ENCODE measurements at regions not wholly inside any gene's neighbourhood (a gene's known extent, or its start where the extent isn't known, plus 50 kb on each side); places are given as distances from the start of the nearest gene placed in this dataset.
A peak's percentile ranks its signal among the peaks of the same experiment; 100 is the strongest.
"Not testable (repeated sequence)": the region's sequence is repeated elsewhere in the genome, so short reads cannot be mapped to it uniquely, and the experiment has no call there.

DNA sequence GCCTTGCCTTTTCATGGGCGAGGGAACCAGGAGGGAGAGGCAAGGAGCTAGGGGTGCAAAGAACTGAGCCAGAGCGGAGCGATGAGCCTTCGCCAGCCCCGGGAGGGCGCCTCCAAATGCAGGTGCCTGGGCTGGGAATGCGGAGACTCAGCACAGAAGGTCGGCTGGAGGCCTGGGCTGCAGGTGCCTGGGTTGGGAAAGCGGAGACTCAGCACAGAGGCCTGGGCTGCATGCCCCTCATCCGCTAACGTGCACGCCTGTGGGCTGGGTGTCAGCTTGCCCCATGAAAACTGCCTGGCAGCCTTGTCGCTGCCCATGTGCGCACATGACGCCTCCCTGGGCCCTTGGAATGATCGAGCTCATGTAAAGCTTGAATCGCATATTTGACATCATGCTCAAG lies 51.8 kb downstream of the POM121L12 start:
- DNase-seq (ENCODE audit: low spot score) = no peak

DNA sequence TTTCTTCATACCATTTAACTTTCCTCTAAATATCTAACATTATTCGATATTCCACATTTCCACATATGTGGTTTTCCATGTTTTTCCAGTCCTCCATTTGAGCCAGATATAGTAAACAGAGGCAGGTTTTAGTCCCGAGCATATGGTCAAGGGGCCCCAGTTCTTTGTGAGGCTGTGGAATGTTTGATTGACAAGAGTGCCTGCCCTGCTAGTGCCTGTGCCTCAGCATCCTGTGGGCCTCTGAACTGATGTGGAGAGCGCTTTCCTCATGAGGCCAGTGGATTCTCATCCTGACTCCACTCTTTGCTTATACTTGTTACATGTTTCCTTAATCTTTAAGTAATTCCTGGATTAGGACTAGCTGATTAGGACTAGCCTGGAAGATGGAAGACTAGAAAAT lies 58.8 kb downstream of the POM121L12 start:
- DNase-seq (ENCODE audit: low spot score) = no peak

DNA sequence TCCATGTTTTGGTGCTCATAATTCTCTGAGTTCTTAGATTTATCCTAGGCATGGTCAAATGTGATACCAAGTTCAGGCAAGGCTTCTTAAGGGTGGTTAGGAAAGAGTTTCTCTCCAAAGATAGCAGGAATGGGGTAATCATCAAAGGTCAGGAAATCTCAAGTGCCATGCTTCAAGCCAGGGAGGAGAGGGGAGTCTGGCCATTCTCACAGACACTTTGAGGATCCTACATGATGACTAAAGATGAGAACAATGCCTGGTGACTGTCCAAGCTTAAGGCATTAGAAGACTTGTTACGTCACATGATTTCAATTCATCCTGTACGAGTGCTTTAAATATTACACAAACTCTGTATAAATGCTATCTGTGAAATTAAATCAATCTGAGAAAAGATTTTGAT lies 59.4 kb downstream of the POM121L12 start:
- DNase-seq (ENCODE audit: low spot score) = no peak

DNA sequence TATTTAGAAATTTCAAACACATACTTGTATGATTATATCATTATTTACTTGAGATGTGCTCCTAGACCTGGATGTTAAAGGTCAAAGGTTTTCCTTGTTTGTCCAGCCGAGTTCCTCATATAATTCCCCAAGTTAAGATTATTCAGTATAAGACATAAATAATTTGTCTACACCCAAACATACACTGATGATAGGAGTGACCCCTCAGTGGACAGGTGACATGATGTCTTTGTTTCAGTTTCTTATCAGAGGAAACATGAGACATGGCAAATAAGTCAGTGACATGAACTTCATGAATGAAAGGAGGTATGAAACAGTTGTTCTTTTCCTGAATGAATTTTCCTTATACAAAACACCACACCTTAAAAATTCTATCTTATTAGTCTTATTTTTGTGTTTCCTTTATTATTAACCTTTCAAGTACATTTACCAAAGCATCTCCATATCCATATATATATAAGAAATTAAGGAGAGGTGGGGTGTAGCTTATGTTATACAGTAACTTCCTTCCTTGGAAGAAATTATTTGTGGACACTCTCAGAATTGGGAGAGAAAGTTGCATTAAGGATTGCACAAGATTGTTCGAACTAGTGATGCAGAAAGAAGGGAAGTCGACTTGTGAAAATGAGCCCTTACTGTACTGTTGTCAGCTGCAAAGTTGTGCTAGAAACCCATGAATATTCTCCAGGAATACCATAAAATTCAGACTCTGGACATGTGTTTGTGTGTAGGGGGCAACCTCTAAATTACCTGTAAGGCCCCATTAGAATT lies 60.5 kb downstream of the POM121L12 start:
- no peak for DNase-seq (ENCODE audit: low spot score)

DNA sequence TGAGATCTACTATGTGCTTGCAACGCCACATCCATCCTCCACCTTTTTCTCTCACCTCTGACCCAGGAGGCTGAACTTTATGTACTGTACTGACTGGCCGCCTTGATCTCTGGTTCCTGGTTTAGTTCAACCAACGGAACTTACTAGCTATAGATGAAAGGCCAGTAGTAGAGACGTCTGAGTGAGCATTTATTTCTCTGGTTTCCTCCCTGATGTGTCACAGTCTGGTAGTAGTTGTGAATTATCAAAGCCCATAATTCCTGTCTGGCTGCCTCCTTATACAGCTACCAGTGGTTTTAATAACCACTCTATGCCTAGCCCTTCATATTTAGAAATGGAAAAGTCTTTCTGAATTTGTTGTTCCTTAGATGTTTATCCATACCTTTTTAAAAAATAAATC lies 64.7 kb downstream of the POM121L12 start:
- DNase-seq (ENCODE audit: low spot score) = no peak

DNA sequence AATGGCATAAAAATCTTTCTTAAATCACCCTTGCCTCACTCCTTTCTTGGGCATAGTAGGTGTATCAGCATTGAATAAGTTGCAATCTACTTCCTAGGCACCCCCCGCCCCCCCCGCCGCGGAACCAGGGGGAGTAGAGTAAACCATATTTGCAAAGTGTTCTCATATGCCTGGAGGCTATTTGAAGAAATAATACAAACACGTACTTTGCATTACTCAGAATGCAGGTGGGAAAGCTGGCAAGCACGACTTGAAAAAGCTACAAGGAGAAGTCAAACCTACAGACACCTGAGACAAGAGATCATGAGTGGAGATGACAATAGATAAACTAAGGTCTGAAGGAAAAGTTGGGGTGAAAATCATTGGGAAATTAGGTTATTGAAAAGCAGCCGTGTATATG lies 65.6 kb downstream of the POM121L12 start:
- DNase-seq (ENCODE audit: low spot score) = no peak

DNA sequence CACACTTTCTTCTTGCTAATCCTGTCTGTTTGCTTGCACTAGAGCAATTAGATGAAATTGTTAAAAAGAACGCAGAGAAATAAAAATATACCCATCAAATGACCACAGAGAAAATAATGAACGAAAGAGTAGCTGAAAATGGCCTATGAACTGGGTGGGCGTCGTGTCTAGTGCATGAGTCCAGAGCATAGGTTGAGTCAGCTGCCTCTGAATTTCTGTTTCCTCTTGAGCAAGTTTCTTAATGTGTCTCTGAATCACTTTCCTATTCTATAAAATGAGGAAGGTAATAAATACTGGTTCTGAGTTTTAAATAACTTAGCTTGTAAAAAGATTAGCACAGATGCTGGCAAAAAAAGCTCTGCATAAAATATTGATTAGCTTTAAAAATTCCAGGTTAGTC lies 75.0 kb downstream of the POM121L12 start:
- no peak for DNase-seq (ENCODE audit: low spot score)

DNA sequence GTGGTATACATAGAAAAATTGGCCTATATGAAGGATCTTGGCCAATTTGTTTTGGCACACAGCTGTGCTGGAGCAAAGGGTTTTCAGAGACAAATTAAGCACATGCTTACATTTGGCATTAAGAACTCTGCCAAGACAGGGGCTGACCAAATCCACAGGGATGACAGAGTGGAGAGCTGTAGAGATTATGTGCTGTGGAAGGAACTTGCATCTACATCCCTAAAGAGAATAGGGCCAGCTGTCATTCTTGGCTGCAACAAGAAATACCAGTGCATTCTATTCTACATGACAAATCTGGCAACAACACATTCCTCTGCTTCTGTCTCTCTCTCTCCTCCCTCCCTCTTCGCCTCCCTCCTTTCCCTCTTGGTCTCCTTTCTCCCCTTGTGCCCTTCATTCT lies 75.6 kb downstream of the POM121L12 start:
- DNase-seq (ENCODE audit: low spot score) = peak; percentile 57

DNA sequence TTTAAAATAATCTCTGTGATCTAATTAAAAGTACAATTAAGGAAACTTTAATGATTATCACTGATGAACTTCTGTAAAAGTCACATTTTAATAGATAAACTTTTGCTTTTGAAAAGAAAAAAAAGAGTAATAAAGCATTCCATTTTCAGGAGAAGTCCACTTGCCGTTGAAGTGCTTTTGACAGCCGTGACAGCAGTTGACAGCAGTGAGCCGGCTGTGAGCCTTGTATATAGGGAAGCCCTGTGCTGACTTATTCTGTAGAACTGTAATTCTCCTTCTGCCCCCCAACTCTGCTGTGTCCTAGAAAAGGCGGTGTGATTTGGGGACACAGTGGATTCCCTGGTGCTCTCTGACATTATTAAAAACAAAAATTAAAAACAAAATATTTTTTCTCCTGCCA lies 78.0 kb downstream of the POM121L12 start:
- no peak for DNase-seq (ENCODE audit: low spot score)

DNA sequence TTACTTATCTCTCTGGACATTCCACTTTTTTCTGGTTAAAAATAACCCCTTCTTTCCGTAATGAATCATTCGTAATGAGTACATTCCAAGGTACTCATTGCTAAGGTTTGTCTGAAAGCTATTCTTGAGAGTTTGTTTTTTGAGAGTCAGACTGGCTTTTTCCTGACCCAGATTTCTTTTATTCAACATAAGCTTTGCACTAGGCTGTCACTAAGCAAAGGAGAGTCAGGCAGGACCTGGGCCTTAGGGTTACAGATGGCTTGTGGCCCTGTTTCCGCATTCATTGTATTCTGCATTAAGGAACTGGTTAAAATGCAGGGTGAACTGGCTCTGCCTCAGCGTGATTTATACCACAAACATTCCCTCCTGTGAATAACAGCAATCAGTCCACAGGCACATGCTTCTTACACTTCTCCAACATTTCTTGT lies 84.1 kb downstream of the POM121L12 start:
- no peak for DNase-seq (ENCODE audit: low spot score)

DNA sequence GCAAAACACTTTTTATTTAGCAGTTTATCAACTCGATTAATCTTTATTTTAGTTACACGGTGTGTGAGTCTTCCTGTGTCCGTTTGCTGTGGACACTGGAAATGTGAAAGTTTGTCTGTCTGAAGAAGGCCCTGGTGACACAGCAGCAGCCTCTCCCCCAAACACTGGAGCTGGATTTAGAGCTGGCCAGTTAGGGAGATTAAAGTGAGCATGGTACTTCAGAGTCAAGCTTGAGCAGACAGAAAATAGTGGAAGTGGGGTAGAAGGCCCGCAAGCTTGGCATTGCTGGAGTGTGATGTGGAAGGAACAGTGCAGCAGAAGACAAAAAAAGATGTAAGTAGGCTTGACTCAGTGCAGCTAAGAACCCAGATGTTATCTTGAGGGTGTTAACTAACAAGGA lies 85.9 kb downstream of the POM121L12 start:
- no peak for DNase-seq (ENCODE audit: low spot score)

DNA sequence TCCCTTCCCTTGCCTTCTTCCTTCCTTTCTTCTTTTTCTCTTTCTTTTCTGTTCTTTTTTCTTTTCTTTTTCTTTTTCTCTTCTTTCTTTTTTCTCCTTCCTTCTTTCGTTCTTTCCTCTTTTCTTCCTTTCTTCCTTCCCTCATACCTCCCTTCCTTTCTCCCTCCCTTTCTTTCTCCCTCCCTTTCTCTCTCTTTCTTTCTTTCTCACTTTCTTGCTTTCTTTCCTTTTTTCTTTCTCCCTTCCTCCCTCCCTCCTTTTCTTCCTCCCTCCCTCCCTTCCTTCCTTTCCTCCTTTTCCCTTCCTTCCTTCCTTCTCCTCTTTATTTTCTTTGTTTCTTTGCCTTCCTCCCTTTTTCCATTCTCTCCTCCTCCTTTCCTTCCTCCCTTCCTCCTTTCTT lies 96.3 kb downstream of the POM121L12 start:
- DNase-seq (ENCODE audit: low spot score) = no peak

DNA sequence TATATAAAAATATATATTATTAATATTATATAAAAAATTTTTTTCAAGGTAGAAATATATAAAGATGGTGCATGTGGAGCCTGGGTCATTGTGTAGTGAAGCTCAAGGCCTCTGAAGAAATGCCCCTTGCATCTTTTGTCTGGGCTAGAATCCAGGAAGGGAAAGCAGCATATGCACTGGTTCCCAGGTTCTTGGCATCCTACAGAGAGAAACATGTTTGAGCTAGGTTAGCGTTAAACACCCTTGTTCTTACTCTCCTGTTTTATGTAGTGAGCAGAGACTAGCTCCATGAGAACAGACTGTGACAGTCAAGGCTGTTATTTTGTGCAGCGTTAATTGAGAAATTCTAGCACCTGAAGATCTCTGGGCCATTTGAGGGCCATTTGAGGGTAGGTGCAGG lies 116.1 kb downstream of the POM121L12 start:
- DNase-seq (ENCODE audit: low spot score) = no peak

DNA sequence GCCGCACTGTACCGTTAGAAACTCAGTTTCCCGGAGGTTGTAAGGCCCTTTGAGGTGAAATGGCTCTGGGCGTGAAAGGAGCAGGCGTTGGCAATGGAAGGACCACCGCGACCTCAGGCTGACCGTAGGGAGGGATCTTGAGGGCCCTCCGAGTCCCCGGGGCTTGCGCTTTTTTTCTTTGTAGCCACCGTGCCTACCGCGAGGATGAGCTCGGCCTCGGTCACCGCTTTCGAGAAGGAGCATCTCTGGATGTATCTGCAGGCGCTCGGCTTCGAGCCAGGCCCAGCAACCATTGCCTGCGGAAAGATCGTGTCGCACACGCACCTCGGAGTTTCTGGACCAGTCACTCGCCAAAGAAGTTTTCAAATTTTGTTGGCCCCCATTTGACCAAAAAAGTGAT lies 151.8 kb downstream of the POM121L12 start:
- DNase-seq (ENCODE audit: low spot score) = not testable (repeated sequence)

DNA sequence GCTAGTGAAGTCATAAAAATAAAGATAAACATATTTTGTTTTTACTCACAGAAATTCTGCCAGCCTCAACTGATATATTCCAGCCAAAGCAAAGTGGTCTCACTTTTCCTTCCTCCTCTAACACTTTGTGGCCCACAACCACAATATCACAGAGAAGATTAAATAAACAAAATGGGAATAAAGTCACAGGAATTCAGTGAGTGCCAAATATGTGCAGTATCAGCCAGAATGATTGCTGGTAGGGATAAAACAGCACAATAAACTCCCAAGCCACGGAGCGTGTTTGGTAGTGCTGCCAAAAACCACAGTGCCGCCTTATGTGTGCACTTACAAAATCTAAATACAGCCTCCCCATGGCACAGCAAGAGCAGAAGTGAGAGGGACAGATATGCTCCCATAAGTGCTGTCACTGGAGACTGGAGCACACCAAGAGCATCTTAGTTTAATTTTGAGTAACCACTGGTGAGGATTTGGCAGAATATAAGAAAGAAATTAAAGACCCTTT lies 155.8 kb downstream of the POM121L12 start:
- DNase-seq (ENCODE audit: low spot score) = no peak

DNA sequence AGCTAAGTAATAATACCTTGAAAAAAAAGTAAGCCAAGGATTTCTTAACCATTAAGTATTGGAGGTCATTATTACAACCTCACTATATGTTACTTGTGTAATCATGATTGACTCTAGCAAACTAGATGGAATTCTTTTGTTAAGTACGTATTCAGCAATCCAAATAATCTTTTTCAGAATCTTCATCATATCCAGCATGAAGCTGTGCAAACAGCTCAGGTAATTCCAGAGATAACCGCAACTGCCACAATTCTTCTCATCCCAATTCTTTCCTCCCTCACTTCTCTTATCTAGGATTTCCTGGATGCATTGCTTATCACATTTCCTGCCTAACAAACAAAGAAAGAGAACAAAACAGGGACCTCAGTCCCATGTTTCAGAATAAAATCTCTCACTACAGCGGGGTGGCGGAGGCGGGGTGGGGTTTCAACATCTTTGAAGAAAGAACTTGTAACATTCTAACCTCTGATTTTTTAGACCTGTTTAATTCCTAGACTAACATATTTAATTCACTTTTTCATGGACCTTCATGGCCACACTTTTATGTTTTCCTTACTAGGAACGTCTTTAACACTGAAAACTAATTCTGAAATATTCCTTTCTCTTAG lies 156.5 kb downstream of the POM121L12 start:
- no peak for DNase-seq (ENCODE audit: low spot score)

DNA sequence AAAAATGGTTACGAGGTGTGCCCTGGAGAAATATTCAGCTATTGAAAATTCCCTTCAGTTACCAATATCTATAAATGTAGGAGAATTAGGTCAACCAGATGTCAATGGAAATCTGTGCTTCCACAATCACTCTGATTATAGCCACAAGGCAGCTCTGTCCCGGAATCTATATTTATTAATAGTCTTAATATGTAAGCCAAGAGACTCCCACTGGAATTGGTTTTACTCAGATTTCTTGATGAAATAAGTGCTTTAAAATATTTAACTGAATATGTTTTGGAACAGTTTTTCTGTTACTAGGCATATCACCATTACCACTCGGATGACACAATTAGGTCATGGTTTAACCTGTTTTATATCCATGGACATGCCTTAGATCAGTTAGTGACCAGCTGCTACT lies 169.6 kb downstream of the POM121L12 start:
- no peak for DNase-seq (ENCODE audit: low spot score)

DNA sequence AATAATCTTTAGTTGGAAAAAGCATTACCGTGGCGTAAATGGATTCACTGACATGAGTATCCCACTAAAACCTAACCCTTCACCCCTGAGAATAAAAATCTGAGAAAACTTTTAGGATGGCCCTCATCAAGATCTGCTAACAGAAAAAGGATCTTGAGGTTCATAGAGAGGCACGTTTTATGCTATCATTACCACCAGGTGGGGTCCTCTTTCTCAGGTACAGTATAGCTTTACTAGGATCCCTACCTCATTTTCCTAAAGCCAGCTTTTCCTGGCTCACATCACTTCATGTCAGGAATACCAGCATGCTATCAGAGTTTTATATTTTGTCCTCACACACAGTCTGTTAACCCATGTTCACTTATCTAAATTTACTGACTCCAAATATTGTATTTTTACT lies 173.7 kb downstream of the POM121L12 start:
- DNase-seq (ENCODE audit: low spot score) = no peak

DNA sequence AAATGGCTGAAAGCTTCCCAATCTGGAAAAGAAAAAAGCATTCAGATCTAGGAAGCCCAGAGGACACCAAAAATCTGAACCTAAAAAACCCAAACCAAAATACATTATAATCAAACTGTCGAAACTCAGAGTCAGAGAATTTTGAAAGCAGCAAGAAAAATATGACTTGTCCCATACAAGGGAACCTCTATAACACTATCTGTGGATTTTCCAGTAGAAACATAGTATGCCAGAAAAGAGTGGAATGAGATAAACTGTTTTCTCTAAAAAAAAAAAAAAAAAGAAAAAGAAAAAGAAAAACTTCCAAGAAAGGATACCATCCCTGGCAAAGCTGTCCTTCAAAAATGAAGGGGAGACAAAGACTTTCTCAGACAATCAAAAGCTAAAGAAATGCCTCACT lies 179.0 kb downstream of the POM121L12 start:
- no peak for DNase-seq (ENCODE audit: low spot score)

DNA sequence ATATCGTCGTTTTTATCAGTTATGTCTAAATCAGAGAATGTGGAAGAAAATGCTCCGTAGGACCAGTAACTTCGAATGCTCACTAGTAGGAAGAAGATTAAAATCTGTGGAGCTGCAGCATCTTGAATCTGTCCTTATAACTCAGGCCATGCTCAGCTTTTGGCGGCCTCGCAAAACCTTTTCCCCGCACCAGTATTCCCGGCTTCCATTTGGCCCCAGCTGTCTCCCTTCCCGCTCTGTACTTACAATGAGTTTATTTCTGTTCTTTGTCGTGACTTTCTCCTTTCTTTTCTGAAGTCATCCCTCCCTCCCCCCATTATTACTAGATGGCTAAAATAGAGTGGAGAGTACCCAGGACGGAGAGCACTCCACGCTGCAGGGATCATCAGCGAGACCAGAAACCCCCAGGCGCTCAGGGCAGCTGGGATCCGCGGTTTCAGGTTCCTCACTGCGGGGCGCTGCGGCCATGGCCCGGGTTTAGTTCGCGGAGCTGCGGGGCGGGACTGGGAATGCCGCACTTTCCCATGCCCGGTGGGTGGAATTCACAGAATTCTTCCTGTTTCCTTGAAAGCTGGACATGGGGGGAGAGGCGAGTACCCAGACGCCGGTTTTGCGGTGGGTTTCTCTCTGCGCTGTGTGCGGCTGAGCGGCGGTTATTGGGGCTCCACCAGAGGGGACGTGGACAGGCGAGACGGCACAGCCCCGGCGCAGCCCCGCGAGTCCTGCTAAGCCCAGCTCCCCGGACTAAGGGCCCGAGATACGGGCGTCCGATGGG lies 183.5 kb downstream of the POM121L12 start:
- no peak for DNase-seq (ENCODE audit: low spot score)

DNA sequence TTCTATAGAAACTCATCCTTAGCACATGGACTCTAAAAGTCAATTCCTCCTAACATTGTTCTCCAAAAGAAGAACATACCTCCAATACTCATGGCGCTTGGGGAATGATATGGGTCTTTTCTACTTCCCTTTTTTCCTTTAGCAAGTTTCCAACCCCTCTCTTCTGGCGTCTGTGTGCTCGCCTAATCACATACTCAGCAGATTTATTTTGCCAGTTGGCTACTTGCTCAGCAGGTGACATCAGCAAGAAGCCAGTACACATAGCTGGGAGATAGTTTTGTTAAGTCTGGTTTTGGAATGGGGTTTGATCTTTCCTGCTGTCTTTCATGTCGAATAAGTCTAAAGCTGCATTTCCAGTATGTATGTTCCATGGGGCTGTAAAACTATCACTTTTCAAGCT lies 193.8 kb downstream of the POM121L12 start:
- no peak for DNase-seq (ENCODE audit: low spot score)

DNA sequence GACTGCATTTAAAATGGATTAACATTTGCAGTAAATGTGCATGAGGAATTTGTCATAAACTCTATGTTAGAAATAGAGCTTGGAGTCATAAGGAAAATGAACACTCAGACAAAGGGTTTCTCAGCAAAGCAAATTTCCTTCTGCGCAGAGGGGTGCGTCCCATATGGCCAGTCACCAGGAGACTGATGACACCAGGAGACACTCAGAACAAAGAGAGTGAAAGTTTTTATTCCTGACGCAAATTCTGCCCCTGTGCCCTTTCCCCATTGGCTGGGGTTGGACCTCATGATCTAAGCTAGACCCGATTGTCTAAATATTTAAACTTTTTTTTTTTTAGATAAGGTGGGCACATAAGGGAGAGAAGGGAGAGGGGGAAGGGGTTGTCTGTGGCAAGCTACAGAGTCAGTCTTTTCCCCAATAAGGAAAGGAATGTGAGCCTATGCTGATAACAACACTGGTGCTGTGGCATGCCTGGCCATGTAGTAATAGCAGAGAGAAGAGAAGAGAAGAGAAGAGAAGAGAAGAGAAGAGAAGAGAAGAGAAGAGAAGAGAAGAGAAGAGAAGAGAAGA lies 202.0 kb downstream of the POM121L12 start:
- no peak for DNase-seq (ENCODE audit: low spot score)

Data from D341Med (cell line).